ENCODE measurements at regions not wholly inside any gene's neighbourhood (a gene's known extent, or its start where the extent isn't known, plus 50 kb on each side); places are given as distances from the start of the nearest gene placed in this dataset.

- Histone ChIP-seq H3K27ac (ENCODE audit: extremely low read depth, low read depth, low read length) (no peak overlapping the region), H3K4me1 (ENCODE audit: control insufficient read depth, insufficient read depth, low read length) (no peaks in the 10 kb centered on the region), H3K9me3 (ENCODE audit: control insufficient read depth, insufficient read depth, low read depth, low read length) (no peaks in the 10 kb centered on the region; the same call in 1 of the 2 replicates), H3K4me3 (ENCODE audit: low read depth, low read length) (no peak overlapping the region), H3K36me3 (ENCODE audit: control insufficient read depth in 2 of 2, insufficient read depth in 1 of 2, low read length in 2 of 2) (no peaks in the 10 kb centered on the region)
- CTCF ChIA-PET, result interaction anchor here (0.6 to 2.1 kb wide), 30 partner anchors 9 to 1014 kb away, joined by 3 to 18 read pairs (median 4); no protein-coding TSS in a partner anchor
- no peak for TF ChIP-seq ZNF26 (tag by site-specific recombination; IDR thresholded peaks at IDR 0.05)
- no peak for TF ChIP-seq BCL6B (tag by site-specific recombination; IDR thresholded peaks at IDR 0.05)
- TF ChIP-seq ZSCAN18 (tag by site-specific recombination; IDR thresholded peaks at IDR 0.05), result no peak
- no peak for TF ChIP-seq PBX3 (CRISPR knock-in tag; IDR thresholded peaks at IDR 0.05)
- no peak for TF ChIP-seq ZNF391 (tag by site-specific recombination; IDR thresholded peaks at IDR 0.05; ENCODE audit: borderline replicate concordance, low read depth)
- TF ChIP-seq ZSCAN30 (tag by site-specific recombination; IDR thresholded peaks at IDR 0.05), result 0 out of 2 replicates have a peak, but pooled peaks have one; percentile 49
- TF ChIP-seq ZNF449 (tag by site-specific recombination; IDR thresholded peaks at IDR 0.05), result no peak
- TF ChIP-seq ZNF558 (tag by site-specific recombination; IDR thresholded peaks at IDR 0.05), result no peak
- TF ChIP-seq ZNF211 (tag by site-specific recombination; IDR thresholded peaks at IDR 0.05; ENCODE audit: low read depth), result no peak
- TF ChIP-seq ZNF654 (tag by site-specific recombination; IDR thresholded peaks at IDR 0.05; ENCODE audit: low read depth), result peak; percentile 83
- no peak for TF ChIP-seq MEIS1 (CRISPR knock-in tag; IDR thresholded peaks at IDR 0.05; ENCODE audit: borderline replicate concordance)
- POLR2A ChIA-PET, result interaction anchor here (0.8 kb wide), 1 partner anchor 176 kb away, joined by 3 read pairs; no protein-coding TSS in a partner anchor
These were observed 474.5 kb downstream of the PTPRC start for GRCh38 chr1:199113265-199113869.

GRCh38 chr1:199116488-199116887 is 477.6 kb downstream of the PTPRC start:
- ChIA-PET CTCF (interaction anchor here (0.7 to 0.8 kb wide), 2 partner anchors 8 to 227 kb away, joined by 3 to 4 read pairs; no protein-coding TSS in a partner anchor), POLR2A (no interaction called here)
- Histone ChIP-seq H3K36me3 (ENCODE audit: control insufficient read depth in 2 of 2, insufficient read depth in 1 of 2, low read length in 2 of 2) (no peaks in the 10 kb centered on the region), H3K27ac (ENCODE audit: extremely low read depth, low read depth, low read length) (no peak overlapping the region), H3K4me1 (ENCODE audit: control insufficient read depth, insufficient read depth, low read length) (no peaks in the 10 kb centered on the region), H3K4me3 (ENCODE audit: low read depth, low read length) (no peak overlapping the region), H3K9me3 (ENCODE audit: control insufficient read depth, insufficient read depth, low read depth, low read length) (no peaks in the 10 kb centered on the region)
- TF ChIP-seq ZBTB10 (tag by site-specific recombination; IDR thresholded peaks at IDR 0.05) (no peak), ZSCAN18 (tag by site-specific recombination; IDR thresholded peaks at IDR 0.05) (no peak), HOXA7 (CRISPR knock-in tag; IDR thresholded peaks at IDR 0.05; ENCODE audit: borderline replicate concordance) (no peak), FEZF1 (tag by site-specific recombination; IDR thresholded peaks at IDR 0.05) (no peak), ZNF521 (tag by site-specific recombination; IDR thresholded peaks at IDR 0.05) (no peak), ZNF404 (tag by site-specific recombination; IDR thresholded peaks at IDR 0.05) (no peak), KLF7 (tag by site-specific recombination; IDR thresholded peaks at IDR 0.05; ENCODE audit: borderline replicate concordance) (no peak)

Data from HEK293 (cell line).